Upper lobe of left lung (tissue), 4 donors: ENCODE measurements at regions not wholly inside any gene's neighbourhood (a gene's known extent, or its start where the extent isn't known, plus 50 kb on each side); places are given as distances from the start of the nearest gene placed in this dataset.

ENCODE experiments used
- CTCF ChIP-seq, 6 experiments: fragments of 450-650 bp in 4 of 6; fragments of 200-600 bp in 2 of 6; sonication (generic) in 2 of 6; IDR thresholded peaks; one replicate each; pipeline ENCODE4 v1.5.1; 2016 to 2019; ENCODE audit warnings: antibody characterized with exemption in 6 of 6
- POLR2A ChIP-seq, 4 donors: fragments of 450-650 bp; IDR thresholded peaks; one replicate each; pipeline ENCODE4 v1.5.1; 2016 to 2017; ENCODE audit warnings: antibody characterized with exemption in 4 of 4, mild to moderate bottlenecking in 2 of 4
- POLR2AphosphoS5 ChIP-seq, 2 donors: sonication (generic); formaldehyde crosslinking; IDR thresholded peaks; one replicate each; pipeline ENCODE4 v1.5.1; 2017; ENCODE audit warnings: antibody characterized with exemption in 2 of 2

- TF ChIP-seq POLR2AphosphoS5 (IDR thresholded peaks at IDR 0.05) (no peak), CTCF (IDR thresholded peaks at IDR 0.05) (no peak), POLR2A (IDR thresholded peaks at IDR 0.05) (no peak)
Measured at GRCh38 chr5:78705826-78706225, 57.3 kb upstream of the LHFPL2 start.
